OCI-LY3 (cell line): ENCODE measurements at regions not wholly inside any gene's neighbourhood (a gene's known extent, or its start where the extent isn't known, plus 50 kb on each side); places are given as distances from the start of the nearest gene placed in this dataset.

Experiments
- H2AFZ ChIP-seq: fragments of 200-600, 300-600 bp; shearing (Covaris generic); 2 replicates; pipeline ENCODE4 v1.6.0; 2014; ENCODE audit warnings: antibody characterized with exemption, low read depth, low read length
- H3K27ac ChIP-seq: fragments of 200-600, 300-600 bp; sonication (generic); 2 replicates; pipeline ENCODE4 v1.5.1; 2014; ENCODE audit warnings: mild to moderate bottlenecking, low read length, moderate library complexity, mixed read lengths
- H3K27me3 ChIP-seq: fragments of 200-600, 300-600 bp; sonication (generic); 2 replicates; pipeline ENCODE4 v1.6.1; 2014; ENCODE audit warnings: low read depth, low read length, mixed read lengths
- H3K36me3 ChIP-seq: fragments of 200-600, 300-600 bp; sonication (generic); replicated peaks from 2 replicates; pipeline ENCODE3; 2014; ENCODE audit warnings: low read depth, low read length, mixed read lengths
- H3K4me1 ChIP-seq: fragments of 300-600, 200-600 bp; sonication (generic); 2 replicates; pipeline ENCODE4 v1.6.1; 2014; ENCODE audit warnings: low read length, mixed read lengths
- H3K4me2 ChIP-seq: fragments of 200-600, 300-600 bp; sonication (generic); 2 replicates; pipeline ENCODE4 v1.6.1; 2014; ENCODE audit warnings: low read length, mixed read lengths
- H3K4me3 ChIP-seq: fragments of 300-600, 200-600 bp; sonication (generic); 2 replicates; pipeline ENCODE4 v1.5.1; 2014; ENCODE audit warnings: antibody characterized with exemption, mild to moderate bottlenecking, low read length, moderate library complexity
- H3K79me2 ChIP-seq: fragments of 300-600, 200-600 bp; shearing (Covaris generic); 2 replicates; pipeline ENCODE4 v1.6.1; 2014; ENCODE audit warnings: mild to moderate bottlenecking, low read length, mixed read lengths
- H3K9ac ChIP-seq: fragments of 300-600, 200-600 bp; shearing (Covaris generic); 2 replicates; pipeline ENCODE4 v1.6.0; 2014; ENCODE audit warnings: mild to moderate bottlenecking, low read length, moderate library complexity
- H3K9me3 ChIP-seq: fragments of 200-600, 300-600 bp; shearing (Covaris generic); 2 replicates; pipeline ENCODE4 v1.6.1; 2014; ENCODE audit warnings: low read length, mixed read lengths; ENCODE audit not compliant: insufficient read depth
- H4K20me1 ChIP-seq: fragments of 200-600, 300-600 bp; sonication (generic); 2 replicates; pipeline ENCODE4 v1.6.1; 2016; ENCODE audit warnings: low read length, mixed read lengths; ENCODE audit not compliant: insufficient read depth
- EZH2phosphoT487 ChIP-seq: fragments of 200-600 bp; shearing (Covaris generic); IDR thresholded peaks from 2 replicates; pipeline ENCODE4 v1.6.1; 2018; ENCODE audit warnings: antibody characterized with exemption, mixed run types, low read depth
- TF ChIP-seq, protein P1 (sequence below): fragments of 200-600, 300-600 bp; sonication (generic); IDR thresholded peaks from 2 replicates; pipeline ENCODE4 v1.5.1; 2014; ENCODE audit warnings: antibody characterized with exemption, low read length, low read depth

DNA sequence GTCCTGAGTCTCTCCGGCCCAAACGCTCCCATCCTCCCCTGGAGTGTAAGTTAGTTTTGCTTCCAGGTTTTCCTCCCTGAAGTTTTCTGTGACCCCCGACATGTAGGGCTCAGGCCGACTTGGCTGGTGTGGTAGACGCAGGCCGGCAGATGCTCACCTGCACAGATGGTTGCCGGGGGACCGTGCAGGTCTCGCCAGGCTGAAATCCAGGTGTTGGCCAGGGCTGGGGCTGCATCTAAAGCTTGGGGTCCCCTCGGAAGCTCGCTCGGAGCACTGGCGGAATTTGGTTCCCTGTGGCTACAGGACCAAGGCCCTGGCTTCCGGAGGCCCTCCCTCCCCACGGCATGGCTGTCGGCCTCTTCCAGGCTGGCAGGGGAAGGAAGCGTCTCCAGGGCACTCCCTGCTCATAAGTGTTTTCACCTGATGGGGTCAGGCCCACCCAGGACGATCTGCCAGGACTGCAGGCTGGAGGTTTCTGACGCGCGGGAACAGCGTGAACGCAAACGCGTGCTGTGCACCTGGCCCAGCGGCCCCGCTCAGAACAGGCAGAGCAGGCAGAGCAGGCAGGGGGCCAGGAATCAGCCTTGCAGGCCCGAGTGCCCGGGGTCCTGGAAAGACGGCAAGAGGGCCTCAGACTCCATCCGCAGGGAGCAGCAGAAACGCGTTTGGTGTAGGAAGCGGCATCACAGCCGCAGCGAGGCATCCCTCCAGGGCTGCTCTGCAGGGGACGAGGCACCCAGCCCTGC, 258.2 kb downstream of the BRD1 start:
- Histone ChIP-seq H2AFZ (no peak overlapping the region), H3K79me2 (no peaks in the 10 kb centered on the region), H3K9me3 (no peaks in the 10 kb centered on the region), H4K20me1 (peaks cover 5% of the 10 kb centered on the region; the same call in 1 of the 2 replicates), H3K9ac (no peak overlapping the region), H3K4me2 (no peak overlapping the region), H3K36me3 (no peaks in the 10 kb centered on the region), H3K27ac (no peak overlapping the region), H3K4me1 (no peaks in the 10 kb centered on the region), H3K27me3 (no peaks in the 10 kb centered on the region), H3K4me3 (no peak overlapping the region)
- no peak for TF ChIP-seq EZH2phosphoT487
- TF ChIP-seq, protein P1, sequence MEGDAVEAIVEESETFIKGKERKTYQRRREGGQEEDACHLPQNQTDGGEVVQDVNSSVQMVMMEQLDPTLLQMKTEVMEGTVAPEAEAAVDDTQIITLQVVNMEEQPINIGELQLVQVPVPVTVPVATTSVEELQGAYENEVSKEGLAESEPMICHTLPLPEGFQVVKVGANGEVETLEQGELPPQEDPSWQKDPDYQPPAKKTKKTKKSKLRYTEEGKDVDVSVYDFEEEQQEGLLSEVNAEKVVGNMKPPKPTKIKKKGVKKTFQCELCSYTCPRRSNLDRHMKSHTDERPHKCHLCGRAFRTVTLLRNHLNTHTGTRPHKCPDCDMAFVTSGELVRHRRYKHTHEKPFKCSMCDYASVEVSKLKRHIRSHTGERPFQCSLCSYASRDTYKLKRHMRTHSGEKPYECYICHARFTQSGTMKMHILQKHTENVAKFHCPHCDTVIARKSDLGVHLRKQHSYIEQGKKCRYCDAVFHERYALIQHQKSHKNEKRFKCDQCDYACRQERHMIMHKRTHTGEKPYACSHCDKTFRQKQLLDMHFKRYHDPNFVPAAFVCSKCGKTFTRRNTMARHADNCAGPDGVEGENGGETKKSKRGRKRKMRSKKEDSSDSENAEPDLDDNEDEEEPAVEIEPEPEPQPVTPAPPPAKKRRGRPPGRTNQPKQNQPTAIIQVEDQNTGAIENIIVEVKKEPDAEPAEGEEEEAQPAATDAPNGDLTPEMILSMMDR, result no peak

DNA sequence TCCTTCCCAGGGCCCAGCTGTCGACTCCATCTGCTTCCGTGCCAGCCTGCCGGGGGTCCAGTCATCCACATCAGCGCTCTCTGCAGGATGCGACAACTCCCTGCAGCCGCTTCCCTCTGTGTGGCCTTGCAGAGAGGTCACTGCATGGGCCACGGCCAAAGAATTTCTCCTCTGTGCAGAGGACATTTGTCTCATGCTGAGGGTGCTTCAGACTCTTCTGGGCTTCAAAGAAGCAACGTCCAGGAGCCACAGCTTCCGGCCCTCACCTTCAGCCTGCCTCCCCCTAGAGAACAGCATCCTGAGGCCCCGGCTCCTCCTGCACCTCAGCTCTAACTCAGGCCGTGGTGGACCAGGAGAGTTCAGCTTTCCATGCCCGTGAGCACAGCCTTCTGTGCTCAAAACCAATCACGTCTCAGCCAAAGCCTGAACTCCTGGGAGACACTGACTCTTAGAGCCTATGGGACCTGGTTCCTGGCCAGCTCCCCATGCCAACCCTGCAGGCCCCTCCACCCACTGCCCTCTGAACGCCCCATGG, 258.9 kb downstream of the BRD1 start:
- no peak for TF ChIP-seq EZH2phosphoT487
- TF ChIP-seq, protein P1, result no peak
- H3K4me3 ChIP-seq, result no peak overlapping the region
- no peak overlapping the region for H3K27ac ChIP-seq
- H3K27me3 ChIP-seq, result no peaks in the 10 kb centered on the region
- no peak overlapping the region for H2AFZ ChIP-seq
- H3K36me3 ChIP-seq, result no peaks in the 10 kb centered on the region
- no peaks in the 10 kb centered on the region for H3K4me1 ChIP-seq
- peaks cover 5% of the 10 kb centered on the region; the same call in 1 of the 2 replicates for H4K20me1 ChIP-seq
- no peaks in the 10 kb centered on the region for H3K9me3 ChIP-seq
- H3K4me2 ChIP-seq, result no peak overlapping the region
- H3K9ac ChIP-seq, result no peak overlapping the region
- no peaks in the 10 kb centered on the region for H3K79me2 ChIP-seq

DNA sequence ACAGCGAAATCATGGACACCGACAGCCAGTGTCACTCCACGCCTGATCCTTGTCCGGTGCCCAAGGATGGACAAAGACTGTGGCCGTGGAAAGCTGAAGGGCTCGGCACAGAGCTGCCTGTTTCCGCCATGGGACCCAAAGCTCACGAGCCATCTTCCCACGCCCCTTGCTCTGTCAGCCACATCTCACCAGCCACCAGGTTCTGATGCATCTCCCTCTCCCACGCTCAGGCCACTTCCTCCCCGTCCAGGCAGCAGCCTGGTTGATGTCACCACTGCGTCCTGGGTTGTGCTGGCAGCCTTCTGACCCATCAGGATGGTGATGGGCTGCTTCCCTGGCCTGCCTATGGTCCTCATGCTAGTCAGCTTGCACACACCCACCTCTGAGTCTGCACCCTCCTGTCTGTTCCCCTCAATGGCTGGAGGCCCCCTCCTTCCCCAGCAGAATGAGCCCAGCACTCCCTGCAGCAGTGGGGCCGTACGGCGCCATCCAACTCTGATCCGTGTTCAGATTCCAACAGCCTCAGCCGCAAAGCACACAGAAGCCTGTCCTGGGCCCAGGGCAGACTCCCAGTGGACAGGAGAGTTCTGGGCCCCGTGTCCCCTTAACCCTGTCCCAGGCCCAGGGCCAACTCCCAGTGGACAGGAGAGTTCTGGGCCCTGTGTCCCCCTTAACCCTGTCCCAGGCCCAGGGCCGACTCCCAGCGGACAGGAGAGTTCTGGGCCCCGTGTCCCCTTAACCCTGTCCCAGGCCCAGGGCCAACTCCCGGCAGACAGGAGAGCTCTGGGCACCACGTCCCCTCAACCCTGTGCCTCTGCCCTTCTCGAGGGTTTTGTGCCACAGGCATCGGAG, 259.5 kb downstream of the BRD1 start:
- H3K4me2 ChIP-seq, result no peak overlapping the region
- H4K20me1 ChIP-seq, result peaks cover 5% of the 10 kb centered on the region; the same call in 1 of the 2 replicates
- no peak overlapping the region for H3K4me3 ChIP-seq
- H3K9me3 ChIP-seq, result no peaks in the 10 kb centered on the region
- H3K9ac ChIP-seq, result no peak overlapping the region
- no peak overlapping the region for H2AFZ ChIP-seq
- TF ChIP-seq, protein P1, result no peak
- TF ChIP-seq EZH2phosphoT487, result no peak
- no peaks in the 10 kb centered on the region for H3K79me2 ChIP-seq
- no peaks in the 10 kb centered on the region for H3K4me1 ChIP-seq
- no peaks in the 10 kb centered on the region for H3K27me3 ChIP-seq
- H3K36me3 ChIP-seq, result no peaks in the 10 kb centered on the region
- H3K27ac ChIP-seq, result no peak overlapping the region

DNA sequence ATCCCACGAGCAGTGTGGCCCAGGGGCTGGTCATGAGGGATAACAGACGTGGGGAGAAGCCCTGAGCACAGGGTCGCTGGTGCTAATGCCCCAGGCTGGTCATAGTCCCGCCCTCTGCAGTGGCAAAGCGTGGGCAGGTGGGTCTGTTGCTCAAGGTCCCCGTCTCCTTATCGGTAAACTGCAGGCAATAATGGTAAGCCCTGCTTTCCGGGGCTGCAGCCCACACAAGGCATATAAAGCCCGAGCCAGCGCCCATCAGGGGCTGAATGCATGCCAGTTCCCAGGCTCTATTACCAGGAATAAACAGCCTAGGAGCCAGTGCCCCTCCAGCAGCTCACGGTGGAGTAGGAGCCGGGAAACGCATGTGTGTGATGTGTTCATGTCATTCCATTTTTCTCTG, 261.0 kb downstream of the BRD1 start:
- Histone ChIP-seq H2AFZ (no peak overlapping the region), H3K9ac (no peak overlapping the region), H3K27ac (no peak overlapping the region), H4K20me1 (peaks cover 5% of the 10 kb centered on the region; the same call in 1 of the 2 replicates), H3K4me1 (no peaks in the 10 kb centered on the region), H3K9me3 (no peaks in the 10 kb centered on the region), H3K27me3 (no peaks in the 10 kb centered on the region), H3K79me2 (no peaks in the 10 kb centered on the region), H3K4me3 (no peak overlapping the region), H3K4me2 (no peak overlapping the region), H3K36me3 (no peaks in the 10 kb centered on the region)
- TF ChIP-seq, protein P1, result no peak
- no peak for TF ChIP-seq EZH2phosphoT487
